NCI-H2107 treated with DMSO at 0.1 percent for 48 hours (cell line): ENCODE measurements at regions not wholly inside any gene's neighbourhood (a gene's known extent, or its start where the extent isn't known, plus 50 kb on each side); places are given as distances from the start of the nearest gene placed in this dataset.
"Not testable (repeated sequence)": the region's sequence is repeated elsewhere in the genome, so short reads cannot be mapped to it uniquely, and the experiment has no call there.

ENCODE experiments used
- DNase-seq: peaks from one replicate; lab custom pipeline; 2025; ENCODE audit not compliant: unreplicated experiment; lab: John Stamatoyannopoulos, UW

- DNase-seq = not testable (repeated sequence)
Observed at GRCh38 chr7:149930374-149931068, 56.8 kb downstream of the ATP6V0E2 start.

GRCh38 chr7:149933776-149934175, 60.0 kb downstream of the ATP6V0E2 start:
- DNase-seq = peak; percentile 98

DNA sequence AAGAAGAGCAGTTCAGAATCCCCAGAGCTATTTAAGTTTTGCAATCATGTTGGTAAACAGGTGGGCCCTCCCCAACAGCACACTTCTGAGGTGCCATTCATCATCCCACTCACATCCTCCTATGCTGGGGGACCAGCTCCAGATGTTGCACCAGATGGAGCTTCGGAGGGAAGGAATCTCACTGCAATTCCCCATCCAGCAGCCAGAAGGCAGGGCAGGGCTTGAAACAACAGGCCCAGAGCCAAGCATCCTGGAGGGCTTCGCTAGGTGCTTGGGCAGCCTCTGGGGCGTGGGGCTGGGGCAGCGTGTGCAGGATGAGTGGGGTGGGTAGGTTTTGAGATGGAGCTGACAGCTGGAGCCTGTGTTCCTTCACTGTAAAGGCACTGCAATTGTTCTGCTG, 73.6 kb downstream of the ATP6V0E2 start:
- DNase-seq = not testable (repeated sequence)

- not testable (repeated sequence) for DNase-seq
Observed at GRCh38 chr7:149948444-149948843, 74.7 kb downstream of the ATP6V0E2 start.

GRCh38 chr7:149949863-149950577, 76.3 kb downstream of the ATP6V0E2 start:
- not testable (repeated sequence) for DNase-seq

GRCh38 chr7:149950578-149950924, 76.8 kb downstream of the ATP6V0E2 start:
- DNase-seq = not testable (repeated sequence)

GRCh38 chr7:149951579-149951978, 77.8 kb downstream of the ATP6V0E2 start:
- DNase-seq = not testable (repeated sequence)

- not testable (repeated sequence) for DNase-seq
Observed at GRCh38 chr7:149958880-149959279, 85.1 kb downstream of the ATP6V0E2 start.

GRCh38 chr7:149960863-149961262, 87.1 kb downstream of the ATP6V0E2 start:
- DNase-seq = not testable (repeated sequence)

GRCh38 chr7:149961878-149962277, 88.1 kb downstream of the ATP6V0E2 start:
- DNase-seq = not testable (repeated sequence)

GRCh38 chr7:149962685-149963319, 89.0 kb downstream of the ATP6V0E2 start:
- not testable (repeated sequence) for DNase-seq

DNA sequence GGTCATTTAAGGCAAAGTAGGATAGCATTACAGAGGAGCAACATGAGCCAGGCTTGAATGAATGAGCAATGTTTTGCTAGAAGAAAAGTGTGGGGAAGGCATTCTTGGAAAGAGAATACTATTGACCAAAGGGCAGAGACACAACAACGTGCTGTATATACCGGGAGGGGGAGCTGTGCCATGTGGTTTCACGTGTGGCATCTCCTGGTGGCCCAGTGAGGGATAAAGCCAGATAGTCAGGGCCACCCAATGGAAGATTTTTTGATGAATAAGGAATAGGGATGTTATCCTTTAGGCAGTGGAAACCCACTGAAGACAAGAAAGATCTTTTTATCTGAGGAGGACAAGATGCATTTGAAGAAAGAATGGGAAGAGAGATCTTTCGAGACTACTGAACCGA, 90.2 kb downstream of the ATP6V0E2 start:
- not testable (repeated sequence) for DNase-seq

GRCh38 chr7:149966444-149966843, 92.7 kb downstream of the ATP6V0E2 start:
- DNase-seq = not testable (repeated sequence)

- DNase-seq = not testable (repeated sequence)
Observed at GRCh38 chr7:149972977-149973376, 99.2 kb downstream of the ATP6V0E2 start.

DNA sequence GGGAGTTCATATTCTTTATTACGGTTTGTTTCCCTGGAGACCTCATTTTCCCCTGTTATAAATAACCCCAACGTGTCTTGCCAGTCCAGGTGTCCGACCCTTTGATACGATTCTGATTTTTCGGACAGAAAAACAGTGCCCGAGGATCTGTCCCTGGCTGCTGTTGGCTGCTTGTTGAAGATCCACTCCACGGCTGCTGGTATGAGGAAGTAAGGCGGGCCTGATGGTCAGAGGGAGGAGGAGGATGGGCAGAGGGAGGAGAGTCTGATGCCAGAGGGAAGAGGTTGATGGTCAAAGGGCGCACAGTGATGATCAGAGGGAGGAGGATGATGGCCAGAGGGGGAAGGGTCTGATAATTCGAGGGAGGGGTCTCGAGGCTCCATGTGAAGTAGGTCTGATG, 99.9 kb downstream of the ATP6V0E2 start:
- not testable (repeated sequence) for DNase-seq

- not testable (repeated sequence) for DNase-seq
Observed at GRCh38 chr7:149975608-149976007, 101.8 kb downstream of the ATP6V0E2 start.

- not testable (repeated sequence) for DNase-seq
Observed at GRCh38 chr7:149978537-149978936, 104.8 kb downstream of the ATP6V0E2 start.

DNA sequence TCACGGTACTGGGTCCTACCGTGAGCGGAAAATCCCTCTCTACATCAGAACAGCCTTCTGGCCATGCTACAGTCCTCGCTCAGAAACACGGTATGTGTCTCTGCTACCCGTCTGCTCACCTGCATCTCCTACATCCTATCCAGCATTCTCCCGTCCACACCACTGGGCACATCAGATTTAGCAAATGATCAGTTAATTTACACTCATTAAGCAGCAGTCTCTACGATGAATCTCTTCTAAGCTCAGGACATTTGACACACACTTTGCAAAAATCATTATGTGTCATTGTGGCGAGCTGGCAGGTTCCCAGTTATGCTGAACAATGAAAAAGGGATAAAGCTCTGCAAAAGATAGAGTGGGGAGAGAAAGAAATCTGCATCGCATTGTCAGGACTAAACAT, 105.2 kb downstream of the ATP6V0E2 start:
- DNase-seq = not testable (repeated sequence)

- not testable (repeated sequence) for DNase-seq
Observed at GRCh38 chr7:149982537-149983112, 108.9 kb downstream of the ATP6V0E2 start.

DNA sequence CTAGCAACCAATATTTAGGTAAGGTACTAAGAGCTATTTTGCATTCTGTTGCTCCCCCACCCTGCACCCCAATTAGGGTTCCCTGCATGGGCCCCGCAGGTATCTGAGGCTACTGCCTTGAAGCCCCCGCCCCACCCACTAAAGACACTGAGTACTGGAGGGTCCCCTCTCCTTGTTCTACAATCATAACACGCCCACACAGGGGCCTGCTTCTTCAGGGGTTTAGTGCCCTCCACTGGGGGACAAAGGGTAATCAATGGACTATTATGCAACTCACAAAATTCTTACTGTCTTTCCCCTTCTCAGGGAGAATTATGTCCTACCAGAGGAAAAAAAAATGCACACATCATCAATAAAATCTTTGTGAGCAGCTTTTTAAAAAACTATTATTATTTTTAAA, 113.1 kb downstream of the ATP6V0E2 start:
- not testable (repeated sequence) for DNase-seq

GRCh38 chr7:149991652-149992302, 118.0 kb downstream of the ATP6V0E2 start:
- DNase-seq = not testable (repeated sequence)
